Gastrocnemius medialis (tissue), 4 donors: ENCODE measurements at regions not wholly inside any gene's neighbourhood (a gene's known extent, or its start where the extent isn't known, plus 50 kb on each side); places are given as distances from the start of the nearest gene placed in this dataset.

Experiments
- POLR2A ChIP-seq, 2 donors: fragments of 450-650 bp; IDR thresholded peaks; one replicate each; pipeline ENCODE4 v1.6.1; 2017; ENCODE audit warnings: antibody characterized with exemption in 2 of 2, mild to moderate bottlenecking in 2 of 2, moderate library complexity in 2 of 2
- TF ChIP-seq, protein P1 (sequence below), 5 experiments: fragments of 450-650 bp in 3 of 5; fragments of 200-600 bp in 2 of 5; sonication (generic) in 2 of 5; IDR thresholded peaks in 4 of 5; conservative IDR thresholded peaks in 1 of 5; 1 replicate in 4 of 5; 2 replicates in 1 of 5; pipeline ENCODE4 v1.5.1; 2016 to 2019; ENCODE audit warnings: antibody characterized with exemption in 5 of 5, mild to moderate bottlenecking in 3 of 5, moderate library complexity in 3 of 5

- TF ChIP-seq, protein P1, sequence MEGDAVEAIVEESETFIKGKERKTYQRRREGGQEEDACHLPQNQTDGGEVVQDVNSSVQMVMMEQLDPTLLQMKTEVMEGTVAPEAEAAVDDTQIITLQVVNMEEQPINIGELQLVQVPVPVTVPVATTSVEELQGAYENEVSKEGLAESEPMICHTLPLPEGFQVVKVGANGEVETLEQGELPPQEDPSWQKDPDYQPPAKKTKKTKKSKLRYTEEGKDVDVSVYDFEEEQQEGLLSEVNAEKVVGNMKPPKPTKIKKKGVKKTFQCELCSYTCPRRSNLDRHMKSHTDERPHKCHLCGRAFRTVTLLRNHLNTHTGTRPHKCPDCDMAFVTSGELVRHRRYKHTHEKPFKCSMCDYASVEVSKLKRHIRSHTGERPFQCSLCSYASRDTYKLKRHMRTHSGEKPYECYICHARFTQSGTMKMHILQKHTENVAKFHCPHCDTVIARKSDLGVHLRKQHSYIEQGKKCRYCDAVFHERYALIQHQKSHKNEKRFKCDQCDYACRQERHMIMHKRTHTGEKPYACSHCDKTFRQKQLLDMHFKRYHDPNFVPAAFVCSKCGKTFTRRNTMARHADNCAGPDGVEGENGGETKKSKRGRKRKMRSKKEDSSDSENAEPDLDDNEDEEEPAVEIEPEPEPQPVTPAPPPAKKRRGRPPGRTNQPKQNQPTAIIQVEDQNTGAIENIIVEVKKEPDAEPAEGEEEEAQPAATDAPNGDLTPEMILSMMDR (IDR thresholded peaks at IDR 0.05 in 4 of 5, conservative IDR thresholded peaks at IDR 0.05 in 1 of 5): no peak
- TF ChIP-seq POLR2A (IDR thresholded peaks at IDR 0.05): no peak
Observed at GRCh38 chr15:26314577-26314976, 451.4 kb upstream of the ATP10A start.
